G401 (cell line): ENCODE measurements at regions not wholly inside any gene's neighbourhood (a gene's known extent, or its start where the extent isn't known, plus 50 kb on each side); places are given as distances from the start of the nearest gene placed in this dataset.
"Not testable (repeated sequence)": the region's sequence is repeated elsewhere in the genome, so short reads cannot be mapped to it uniquely, and the experiment has no call there.

Source experiments
- DNase-seq: peaks from one replicate; pipeline ENCODE4 v3.0.0-alpha.2; 2015; ENCODE audit warnings: low spot score
- in situ Hi-C: cut with HindIII; loops from 2 replicates; pipeline ENCODE4 v1.10.0; 2016; ENCODE audit warnings: low sequenced_read_pairs, mixed read lengths

DNA sequence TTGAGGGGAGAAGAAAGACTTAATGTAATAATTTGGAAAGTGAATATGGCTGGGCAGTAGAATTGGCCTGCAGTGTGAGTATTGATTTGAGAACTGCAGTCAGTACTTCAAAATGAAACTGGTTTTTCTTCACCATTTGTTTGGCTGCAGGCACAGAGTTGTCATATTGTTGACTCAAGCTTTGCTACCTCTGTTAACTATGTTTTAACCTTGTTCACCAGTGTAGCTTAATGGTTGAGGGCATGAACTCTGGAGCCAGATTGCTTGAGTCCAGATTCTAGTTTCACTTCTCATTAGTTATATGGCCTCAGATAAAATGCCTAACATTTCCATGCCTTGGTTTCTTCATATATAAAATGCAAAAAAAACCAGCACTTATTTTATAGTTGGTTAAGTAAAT is 64.1 kb downstream of the CFAP44 start:
- in situ Hi-C loops: no loop called here
- DNase-seq: no peak

DNA sequence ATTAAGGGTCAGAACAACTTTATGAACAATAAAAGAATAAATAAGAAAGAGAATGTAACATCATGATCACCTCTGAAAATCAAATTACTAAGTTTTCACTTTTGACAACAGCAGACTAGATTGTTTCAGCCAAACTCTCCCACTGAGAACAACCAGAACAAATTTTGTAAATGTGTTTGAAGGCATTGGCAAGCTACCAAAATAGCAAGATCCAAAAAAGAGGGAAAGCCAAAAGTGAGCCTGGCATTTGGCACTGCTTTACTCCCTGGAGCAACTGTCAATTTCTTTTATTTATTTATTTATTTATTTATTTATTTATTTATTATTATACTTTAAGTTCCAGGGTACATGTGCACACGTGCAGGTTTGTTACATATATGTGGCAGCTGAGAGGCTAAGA is 67.2 kb downstream of the CFAP44 start:
- in situ Hi-C loops: no loop called here
- peak; percentile 64 for DNase-seq

DNA sequence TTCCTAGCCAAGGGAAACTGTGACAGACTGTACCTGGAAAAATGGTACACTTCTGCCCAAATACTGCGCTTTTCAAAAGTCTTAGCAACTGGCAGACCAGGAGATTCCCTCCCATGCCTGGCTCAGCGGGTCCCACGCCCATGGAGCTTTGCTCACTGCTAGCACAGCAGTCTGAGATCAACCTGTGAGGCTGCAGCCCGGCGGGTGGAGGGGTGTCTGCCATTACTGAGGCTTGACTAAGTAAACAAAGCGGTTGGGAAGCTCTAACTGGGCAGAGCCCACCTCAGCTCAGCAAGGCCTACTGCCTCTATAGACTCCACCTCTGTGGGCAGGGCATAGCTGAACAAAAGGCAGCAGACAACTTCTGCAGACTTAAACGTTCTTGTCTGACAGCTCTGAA is 74.5 kb downstream of the CFAP44 start:
- DNase-seq, in situ Hi-C loops: not testable (repeated sequence)

DNA sequence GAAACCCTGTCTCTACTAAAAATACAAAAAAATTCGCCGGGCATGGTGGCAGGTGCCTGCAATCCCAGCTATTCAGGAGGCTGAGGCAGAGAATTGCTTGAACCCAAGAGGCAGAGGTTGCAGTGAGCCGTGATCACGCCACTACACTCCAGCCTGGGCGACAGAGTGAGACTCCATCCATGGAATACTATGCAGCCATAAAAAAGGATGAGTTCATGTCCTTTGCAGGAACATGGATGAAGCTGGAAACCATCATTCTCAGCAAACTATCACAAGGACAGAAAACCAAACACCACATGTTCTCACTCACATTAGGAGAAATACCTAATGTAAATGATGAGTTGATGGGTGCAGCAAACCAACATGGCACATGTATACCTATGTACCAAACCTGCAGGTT is 86.0 kb downstream of the CFAP44 start:
- in situ Hi-C loops: not testable (repeated sequence)

DNA sequence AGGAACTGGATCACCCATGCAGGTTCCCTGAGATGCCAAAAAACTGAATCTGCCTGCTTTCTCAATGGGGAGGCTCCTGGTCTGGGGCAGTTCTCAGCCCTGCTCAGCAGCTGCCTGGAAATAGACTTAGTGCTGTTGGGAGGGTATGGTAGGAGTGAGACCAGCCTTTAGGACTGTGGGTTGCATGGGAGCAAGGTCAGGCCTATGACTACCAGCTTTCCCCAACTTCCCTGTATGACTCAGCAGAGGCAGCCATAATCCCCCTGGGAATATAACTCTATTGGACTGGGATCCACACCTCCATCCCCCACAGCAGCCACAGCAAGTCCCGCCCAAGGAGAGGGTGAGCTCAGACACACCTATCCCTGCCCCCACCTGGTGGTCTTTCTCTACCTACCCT is 87.0 kb downstream of the CFAP44 start:
- no peak for DNase-seq
- in situ Hi-C loops: no loop called here

More for the DNA sequence above, 86.0 kb downstream of the CFAP44 start:
- DNase-seq: not testable (repeated sequence)

DNA sequence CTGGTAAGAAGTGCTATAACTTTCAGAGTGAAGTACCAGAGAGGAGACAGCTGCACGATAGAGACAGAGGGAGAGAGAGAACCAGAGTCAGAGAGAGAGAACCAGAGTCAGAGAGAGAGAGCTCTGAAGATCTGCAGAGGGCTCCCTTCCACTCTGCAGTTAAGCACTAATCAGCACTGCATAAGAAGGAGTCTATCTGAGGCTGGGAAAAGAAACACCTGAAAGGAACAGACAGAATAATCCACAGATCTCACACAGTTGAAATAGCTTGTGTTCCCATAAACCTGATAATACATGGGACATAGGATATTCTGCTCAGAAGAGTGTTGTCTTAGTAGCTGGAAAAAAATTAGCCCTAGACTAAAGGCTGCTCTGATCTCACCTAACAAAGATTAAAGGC is 87.6 kb downstream of the CFAP44 start:
- no peak for DNase-seq
- in situ Hi-C loops: no loop called here

DNA sequence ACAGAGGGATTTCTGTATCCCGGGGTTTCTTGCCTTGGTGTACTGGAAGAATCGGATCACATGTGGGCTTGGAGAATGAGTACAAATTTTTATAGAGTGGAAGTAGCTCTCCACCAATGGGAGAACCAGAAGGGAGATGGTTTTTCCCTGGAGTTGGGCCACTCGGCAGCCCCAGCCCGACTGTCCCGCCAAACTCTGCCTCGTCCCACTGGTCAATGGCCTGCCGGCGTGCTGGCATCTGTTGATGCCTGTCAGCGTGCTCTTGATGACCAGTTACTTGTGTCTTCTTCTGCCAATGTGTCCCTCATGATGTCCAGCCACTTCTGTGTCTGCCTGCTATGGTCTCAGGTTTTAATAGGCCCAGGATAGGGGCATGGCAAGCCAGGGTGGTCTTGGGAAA is 100.5 kb downstream of the CFAP44 start:
- no peak for DNase-seq
- in situ Hi-C loops: no loop called here

DNA sequence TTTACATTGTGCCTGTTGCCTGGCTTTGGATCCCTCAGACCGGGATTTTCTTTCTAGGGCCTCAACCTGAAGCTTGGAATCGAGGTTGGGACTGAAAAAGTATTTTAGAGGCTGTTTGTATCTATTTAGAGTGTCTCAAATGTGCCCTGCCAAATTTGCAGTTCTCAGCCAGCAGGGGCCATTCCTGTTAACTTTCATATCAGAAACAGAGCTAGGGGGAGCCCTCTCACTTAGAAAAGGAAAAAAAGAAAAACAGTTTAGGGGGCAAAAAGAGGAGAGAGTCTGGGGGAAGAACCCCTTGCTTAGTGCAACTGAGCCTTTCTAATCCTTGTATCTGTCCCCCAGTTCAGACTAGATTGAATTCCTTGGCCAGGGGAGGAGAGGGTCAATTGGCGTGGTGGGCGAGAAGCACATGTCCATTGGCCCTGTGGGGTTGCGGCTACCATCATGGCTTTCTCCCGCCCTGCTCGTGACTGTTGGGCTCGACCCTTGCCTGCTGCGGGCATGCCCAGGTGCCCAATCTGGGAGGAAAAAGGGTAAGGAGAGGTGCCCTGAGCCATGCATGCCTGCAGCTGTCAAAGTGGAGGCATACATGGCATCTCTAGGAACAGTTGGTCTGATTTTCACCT is 101.6 kb downstream of the CFAP44 start:
- in situ Hi-C loops: no loop called here
- DNase-seq: no peak
